NCI-H1105 (cell line): ENCODE measurements at regions not wholly inside any gene's neighbourhood (a gene's known extent, or its start where the extent isn't known, plus 50 kb on each side); places are given as distances from the start of the nearest gene placed in this dataset.
"Not testable (repeated sequence)": the region's sequence is repeated elsewhere in the genome, so short reads cannot be mapped to it uniquely, and the experiment has no call there.

ENCODE experiments used
- DNase-seq: peaks from one replicate; lab custom pipeline; 2025; lab: John Stamatoyannopoulos, UW

DNA sequence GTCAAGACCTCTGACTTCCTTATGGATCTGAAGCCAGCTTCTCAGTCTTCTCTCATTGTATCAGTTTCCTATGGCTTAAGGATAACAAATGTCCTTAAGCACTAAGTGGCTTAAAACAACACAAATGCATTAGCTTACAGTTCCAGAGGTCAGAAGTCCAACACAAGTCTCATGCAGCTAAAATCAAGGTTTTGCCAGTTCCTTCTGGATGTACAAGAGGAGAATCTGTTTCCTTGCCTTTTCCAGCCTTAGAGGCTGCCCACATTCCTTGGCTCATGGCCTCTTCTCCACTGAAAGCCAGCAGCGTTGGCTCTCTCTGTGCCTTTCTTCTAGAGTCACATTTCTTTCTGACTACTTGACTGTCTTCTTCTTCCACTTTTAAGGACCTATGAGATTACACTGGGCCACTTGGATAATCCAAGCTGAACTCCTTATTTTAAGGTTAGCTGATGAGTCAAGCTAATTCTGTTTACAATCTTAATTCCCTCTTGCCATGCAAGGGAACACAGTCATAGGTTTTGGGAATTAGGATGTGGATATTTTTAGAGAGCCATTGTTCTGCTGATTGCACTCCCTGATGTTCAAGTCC, 179.0 kb downstream of the BCAS1 start:
- no peak for DNase-seq

DNA sequence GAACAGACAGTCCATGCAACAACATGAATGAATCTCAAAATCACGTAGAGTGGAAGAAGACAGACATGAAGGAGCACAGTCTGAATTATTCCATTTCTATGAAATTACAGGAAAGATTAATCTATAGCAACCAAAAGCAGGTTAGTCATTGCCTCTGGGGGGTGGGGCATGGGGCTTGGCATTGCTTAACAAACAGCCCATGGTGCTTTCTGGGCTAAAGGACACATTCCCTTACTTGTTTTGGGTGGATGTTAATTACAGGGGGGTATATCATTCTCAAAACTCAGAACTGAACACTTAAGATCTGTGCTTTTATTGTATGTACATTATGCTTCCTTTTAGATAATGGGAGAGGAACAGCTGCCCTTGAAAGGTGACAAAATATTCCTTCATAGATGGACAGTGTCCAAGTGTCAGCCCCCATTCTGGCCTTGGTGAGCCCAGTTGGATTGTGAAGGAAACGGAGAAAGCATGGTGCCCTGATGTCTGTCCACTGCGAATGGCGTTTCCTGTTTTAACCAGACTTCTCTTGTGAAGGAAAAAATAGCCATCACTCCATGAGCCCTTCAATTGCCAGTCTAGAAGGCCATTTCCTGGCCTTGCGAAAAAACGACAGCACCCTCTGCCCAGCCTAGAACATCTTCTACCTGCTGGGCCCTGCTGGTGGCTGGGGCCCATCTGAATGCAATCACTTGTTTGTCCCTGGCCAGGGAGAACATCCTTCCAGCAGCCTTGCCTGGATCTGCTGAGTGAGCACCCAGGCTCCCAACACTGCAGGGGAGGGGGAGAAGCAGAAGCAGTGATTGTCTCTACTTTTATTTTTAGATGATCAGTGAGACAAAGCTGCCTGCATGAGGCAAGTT, 179.7 kb downstream of the BCAS1 start:
- no peak for DNase-seq

DNA sequence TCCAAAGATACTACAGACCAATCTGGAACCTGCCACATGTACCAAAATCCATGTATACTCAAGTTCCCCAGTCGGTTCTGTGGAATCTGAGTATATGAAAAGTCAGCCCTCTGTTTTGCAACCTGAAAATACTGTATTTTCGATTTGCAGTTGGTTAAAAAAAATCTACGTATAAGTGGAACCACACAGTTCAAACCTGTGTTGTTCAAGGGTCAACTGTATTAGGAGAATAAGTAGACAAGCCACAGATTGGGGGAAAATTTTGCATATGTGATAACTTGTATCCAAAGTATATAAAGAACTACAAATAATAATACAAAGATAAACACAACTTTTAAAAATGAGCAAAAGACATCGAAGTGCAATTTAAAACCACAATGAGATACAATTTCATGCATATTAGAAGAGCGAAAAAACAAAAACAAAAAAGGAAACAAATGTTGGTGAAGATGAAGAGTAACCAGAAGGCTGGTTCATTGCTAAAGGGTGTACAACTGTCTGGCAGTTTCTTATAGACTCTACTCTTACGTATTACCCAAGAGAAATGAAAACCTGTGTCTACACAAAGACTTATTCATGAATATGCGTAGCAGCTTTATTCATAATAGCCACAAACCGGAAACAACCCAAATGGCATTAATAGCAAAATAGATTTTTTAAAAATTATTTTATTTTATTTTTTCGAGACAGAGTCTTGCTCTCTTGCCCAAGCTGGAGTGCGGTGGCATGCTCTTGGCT, 180.8 kb downstream of the BCAS1 start:
- DNase-seq: no peak

DNA sequence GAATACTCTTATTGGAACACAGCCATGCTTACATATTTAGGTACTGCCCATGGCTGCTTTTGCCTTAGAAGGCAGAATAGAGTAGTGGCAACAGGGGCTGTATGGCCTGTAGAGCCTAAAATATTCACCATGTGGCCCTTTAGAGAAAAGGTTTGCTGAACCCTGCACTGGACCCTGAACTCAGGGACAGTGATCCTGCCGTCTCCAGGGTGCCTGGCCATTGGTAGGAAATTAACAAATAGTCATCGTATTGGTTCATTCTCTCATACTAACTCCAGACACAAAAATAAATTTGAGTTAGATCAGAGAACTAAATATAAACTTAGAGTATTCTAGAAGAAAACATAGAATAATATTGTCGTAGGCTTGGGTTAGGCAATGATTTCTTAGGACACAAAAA, 181.4 kb downstream of the BCAS1 start:
- DNase-seq: no peak

DNA sequence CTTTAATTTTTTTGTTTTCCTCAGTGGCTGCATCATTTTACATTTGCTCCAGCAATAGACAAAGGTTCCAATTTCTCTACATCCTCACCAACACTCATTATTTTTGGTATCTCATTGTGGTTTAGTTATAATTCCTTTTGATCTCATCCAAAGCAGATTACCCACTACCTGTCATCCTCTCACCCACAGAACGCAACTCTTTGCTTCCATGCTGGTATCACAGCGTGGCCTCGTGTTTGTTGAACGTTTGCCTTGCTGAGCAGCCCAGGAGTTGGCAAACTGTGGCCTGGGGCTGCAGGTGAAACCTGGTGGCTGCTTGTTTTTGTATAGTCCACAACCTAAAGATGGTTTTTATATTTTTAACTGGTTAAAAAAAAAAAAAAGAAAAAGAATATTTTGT, 181.9 kb downstream of the BCAS1 start:
- no peak for DNase-seq

DNA sequence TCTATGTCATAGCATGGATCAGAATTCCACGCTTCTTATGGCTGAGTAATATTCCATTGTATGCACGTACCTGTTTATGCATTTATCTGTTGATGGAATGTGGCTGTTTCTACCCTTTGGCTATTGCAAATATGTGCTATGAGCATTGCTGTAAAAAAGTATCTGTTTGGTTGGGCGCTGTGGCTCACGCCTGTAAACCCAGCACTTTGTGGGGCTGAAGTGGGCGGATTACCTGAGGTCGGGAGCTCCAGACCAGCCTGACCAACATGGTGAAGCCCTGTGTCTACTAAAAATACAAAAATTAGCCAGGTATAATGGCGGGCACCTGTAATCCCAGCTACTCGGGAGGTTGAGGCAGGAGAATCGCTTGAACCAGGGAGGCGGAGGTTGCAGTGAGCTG, 182.4 kb downstream of the BCAS1 start:
- no peak for DNase-seq

DNA sequence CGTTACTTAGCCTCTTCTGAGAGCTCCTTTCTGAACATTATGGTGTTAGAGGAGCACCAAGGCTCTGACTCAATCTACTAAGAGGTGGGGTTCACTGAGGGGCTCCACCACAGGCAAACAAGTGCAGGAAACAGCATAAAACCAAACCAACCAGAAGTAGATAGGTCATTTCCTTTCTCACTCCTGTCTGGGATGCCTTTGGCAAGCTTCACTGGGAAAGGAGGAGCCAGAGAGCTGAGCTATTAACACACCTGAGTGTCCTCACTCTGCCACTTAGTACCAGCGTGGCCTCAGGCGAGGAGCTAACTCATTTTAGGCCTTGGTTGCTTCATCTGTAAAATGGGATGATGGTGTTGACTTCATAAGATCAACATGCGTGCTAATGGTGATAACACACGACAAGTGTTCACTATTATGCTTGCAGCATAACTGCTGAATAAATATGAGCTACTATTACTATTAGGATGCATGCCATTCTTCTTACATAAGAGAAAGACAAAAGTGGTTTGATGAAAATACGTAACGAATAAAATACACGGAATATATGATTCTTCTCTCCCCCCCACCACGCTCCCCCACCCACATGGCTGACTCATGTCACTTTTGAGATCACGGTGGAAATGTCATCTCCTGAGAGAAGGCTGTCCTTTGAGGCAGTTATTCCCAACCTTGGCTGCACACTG, 185.4 kb downstream of the BCAS1 start:
- no peak for DNase-seq

DNA sequence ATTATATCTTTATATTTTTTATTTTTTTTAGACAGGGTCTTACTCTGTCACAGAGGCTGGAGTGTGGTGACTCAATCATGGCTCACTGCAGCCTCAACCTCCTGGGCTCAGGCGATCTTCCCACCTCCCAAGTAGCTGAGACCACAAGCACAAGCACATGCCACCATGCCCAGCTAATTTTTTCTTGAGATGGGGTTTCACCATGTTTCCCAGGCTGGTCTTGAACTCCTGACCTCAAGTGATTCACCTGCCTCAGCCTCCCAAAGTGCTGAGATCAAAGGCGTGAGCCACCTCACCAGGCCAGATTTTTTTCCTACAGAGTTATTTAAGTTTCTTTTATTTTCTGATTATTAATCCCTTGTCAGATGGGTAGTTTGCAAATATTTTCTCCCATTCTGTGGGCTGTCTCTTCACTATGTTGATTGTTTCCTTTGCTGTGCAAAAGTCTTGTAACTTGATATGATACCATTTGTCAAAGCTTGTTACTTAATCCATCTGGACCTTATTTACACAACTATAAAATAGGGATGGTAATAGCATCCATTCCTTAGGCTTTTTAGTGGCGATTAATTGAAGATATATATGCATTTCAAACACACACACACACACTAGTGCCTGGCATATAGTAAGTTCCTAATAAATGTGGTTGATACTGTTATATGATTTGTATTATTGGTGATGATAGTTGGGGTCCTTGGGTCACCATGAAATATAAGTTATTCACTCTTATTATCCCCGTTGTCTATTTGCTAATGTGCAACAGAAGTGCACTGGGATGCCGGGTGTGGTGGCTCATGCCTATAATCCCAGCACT, 187.1 kb downstream of the BCAS1 start:
- no peak for DNase-seq

DNA sequence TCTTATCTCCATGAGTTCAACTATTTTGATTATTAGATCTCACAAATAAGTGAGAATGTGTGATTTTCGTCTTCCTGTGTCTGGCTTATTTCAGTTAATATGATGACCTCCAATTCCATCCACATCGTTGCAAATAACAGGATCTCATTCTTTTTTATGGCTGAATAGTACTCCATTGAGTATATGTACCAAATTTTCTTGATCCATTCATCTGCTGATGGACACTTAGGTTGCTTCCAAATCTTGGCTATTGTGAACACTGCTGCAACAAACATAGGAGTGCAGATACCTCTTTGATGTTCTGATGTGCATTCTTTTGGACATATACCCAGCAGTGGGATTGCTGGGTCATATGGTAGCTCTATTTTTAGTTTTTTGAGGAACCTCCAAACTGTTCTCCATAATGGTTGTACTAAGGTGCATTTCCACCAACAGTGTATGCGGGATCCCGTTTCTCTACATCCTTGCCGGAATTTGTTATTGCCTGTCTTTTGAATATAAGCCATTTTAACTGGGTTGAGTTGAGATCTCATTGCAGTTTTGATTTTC, 187.9 kb downstream of the BCAS1 start:
- not testable (repeated sequence) for DNase-seq

DNA sequence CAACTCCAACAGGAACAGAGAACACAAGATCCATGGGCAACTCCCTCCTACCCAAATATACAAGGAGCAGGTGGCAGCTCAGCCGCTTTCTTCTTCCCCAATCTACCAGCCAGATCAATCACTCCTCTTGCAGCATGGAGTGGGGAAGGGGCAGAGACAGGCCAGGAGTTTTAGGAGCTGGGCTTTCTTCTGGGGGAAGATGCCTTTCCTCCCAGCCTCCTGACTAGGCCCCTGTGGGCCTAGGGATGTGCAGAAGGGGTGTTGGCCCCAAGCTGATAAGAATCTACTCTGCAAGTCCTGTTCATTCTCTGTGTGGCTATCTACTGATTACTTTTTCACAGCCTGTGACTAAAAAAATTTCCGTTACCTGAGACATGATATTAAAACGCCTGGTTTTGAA, 189.0 kb downstream of the BCAS1 start:
- DNase-seq: no peak

DNA sequence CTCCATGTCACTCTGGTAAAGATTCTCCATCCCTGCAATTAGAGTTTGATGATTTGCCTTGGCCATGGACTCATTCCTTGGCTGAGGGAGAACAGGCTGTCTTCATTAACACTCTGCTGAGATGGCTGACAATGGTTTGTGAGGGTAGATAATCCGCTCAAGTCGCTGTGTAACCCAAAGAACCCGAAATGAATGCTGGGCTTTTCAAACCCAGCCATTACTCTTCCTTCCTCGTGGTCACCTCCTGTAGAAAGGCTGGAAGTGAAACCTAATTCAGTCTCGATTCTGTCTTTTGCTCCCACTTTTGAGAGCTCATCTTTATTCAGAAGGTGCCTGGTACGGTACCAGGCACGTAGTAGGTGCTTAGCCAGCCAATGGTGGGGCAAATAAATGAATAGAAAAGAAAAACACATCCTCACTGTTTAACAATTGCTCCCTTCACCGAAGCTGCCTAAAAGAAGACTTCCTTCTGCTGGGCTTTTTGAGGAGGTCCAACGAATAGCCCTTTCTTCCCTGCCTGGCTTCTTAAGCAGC, 190.2 kb downstream of the BCAS1 start:
- DNase-seq: no peak

DNA sequence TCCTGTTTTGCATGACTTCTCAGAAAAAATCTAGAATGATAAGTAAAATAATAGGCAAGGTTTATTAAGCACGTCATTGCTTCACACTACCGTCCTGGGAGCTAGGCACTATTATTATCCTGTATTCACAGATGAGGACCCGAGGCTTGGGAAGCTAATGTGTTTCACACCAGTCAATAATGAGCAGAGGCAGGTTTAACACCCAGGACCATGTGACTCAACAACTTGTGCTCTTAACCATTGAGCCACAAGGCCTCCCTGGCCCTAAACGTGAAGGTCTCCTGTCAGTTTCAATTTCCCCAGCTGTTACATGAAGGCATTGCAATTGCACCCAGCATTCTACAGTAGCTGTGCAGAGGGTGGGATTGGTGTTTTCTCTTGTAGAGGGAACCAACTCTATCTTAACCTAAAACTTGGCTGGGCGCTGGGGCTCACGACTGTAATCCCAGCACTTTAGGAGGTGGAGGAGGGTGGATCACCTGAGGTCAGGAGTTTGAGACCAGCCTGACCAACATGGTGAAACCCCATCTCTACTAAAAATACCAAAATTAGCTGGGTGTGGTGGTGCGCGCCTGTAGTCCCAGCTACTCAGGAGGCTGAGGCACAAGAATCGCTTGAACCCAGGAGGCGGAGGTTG, 191.2 kb downstream of the BCAS1 start:
- no peak for DNase-seq

DNA sequence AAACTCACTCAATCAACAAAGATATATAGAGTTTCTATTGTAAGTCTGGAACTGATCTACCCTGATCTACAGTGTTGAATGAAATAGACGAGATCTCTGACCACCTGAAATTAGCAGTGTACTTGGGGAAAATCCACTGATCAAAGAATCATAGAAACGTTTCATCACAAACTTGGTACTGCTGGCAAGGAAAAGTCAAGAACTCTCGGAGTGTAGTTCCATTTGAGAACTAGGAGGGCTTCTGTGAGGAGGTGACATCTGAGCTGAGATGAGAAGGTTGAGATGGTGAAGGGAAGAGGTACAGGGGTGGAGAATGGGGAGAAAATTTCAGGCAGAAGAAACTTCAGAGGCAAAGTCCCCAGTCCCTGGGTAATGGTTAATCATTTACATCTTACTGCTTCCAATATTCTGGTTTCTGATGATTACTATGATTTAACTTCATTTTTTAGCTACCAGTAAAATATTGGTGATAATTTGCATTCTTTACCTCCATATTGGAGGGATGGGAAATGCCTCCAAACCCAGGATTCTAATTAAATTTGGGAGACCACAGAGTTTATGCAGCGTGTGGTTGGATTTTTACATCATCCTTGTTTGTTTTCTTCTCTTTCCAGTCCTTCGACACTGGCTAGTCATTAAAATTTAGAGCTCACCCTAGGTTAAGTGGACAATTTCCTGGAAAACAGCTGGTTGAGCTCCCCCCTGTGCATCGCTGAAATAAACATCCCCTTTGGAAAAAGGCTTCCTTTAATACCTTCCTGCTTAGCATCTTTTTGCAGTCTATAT, 191.9 kb downstream of the BCAS1 start:
- no peak for DNase-seq

DNA sequence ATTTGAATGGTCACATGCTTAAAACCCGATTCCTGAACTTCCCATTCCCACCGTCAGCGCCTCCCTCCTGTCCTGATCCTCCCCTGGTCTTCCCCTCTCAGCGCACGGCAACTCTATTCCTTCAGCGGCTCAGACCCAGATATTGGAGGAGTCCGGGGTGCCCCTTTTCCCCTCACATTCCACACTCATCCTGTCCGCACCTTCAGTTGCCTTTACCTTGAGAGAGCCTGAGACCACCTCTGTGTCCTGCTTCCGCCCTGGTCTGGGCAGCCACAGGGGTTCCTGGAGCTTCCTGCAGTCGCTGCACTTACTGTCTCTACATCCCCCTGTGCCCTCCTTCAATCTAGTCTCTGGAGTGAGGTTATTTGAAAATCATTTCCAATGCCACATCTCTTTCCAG, 193.4 kb downstream of the BCAS1 start:
- no peak for DNase-seq

DNA sequence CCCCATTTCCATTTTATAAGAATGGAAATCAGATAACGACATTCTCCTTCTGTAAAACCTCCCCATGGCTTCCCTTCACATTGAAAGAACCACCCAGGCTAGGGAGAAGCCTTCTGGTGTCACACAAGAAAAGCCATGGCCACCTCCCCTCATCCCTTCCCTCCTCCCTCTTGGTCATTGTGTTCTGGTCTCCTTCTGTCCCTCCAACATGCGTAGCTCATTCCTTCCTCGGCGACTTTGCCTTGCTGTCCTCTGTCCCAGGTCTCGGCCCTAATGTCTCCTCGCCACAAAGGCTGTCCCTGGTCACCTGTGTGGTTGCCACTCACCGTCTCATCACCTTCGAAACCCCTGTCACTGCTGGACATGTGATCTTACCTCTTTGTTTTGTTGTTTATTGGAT, 193.9 kb downstream of the BCAS1 start:
- no peak for DNase-seq

DNA sequence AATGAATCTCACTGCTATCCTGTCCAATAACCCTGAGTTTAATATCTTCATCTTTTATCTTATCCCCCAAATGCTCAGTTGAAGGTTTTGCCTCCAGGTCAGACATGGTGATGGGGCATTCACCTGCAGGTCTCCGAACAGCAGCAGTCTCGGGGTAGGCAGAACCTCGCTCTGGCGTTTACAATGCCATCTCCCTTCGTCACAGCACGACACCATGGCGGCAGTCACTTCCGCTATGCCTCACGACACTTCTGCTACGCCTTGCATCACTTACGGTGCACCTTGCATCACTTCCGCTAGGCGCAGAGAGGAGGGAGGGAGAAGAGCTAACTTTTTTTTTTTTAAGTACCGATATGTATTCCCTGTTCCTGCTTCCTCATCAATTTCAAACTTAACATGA, 194.9 kb downstream of the BCAS1 start:
- DNase-seq: no peak

DNA sequence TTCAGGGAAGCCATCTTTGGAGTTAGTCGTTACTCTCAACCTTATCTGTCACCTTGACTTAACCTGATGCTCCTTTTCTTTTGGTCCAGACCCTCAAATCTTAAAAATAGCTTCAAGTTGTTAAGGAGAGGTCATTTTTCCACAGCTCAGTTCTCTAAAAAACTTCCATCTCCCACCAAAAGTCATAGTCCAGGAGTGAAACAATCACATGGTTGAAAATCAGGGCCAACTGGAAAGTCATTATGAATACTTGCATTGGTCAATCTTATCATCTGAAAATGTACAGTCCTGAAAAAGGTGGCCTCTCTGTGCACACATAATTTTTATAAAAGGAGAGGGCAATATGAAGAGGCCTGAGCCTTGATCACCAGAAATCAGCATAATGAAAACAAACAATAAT, 195.7 kb downstream of the BCAS1 start:
- no peak for DNase-seq

DNA sequence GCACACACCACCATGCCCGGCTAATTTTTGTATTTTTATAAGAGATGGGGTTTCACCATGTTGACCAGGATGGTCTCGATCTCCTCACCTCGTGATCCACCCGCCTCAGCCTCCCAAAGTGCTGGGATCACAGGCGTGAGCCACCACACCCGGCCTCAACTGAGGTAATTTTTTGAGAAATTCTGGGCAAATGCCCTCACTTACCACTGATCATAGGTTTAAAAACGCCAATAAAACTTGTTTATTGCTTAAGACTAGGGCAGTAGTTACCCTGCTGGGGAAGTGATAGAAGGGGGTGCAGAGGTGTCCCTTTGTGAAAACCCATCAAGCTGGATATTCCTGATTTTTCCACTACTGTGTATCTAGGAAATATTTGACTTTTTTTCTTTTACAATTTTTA, 196.3 kb downstream of the BCAS1 start:
- no peak for DNase-seq

DNA sequence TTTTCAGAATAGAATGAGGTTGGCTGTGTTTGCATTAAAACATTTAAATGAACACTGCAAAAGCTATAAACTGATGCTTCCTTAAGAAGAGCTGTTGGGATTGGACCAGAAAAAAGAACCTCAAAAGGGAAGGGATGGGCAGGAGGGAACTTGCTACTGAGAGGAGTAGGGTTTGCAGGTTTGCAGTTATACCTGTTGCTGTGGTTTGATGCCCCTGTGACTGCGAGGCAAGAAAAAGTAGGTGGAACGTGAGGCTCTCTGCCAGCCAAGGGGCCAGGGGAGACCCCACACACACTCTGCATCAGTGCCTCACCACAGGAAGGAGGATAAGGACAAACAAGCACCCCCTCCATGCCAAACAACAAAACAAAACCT, 197.2 kb downstream of the BCAS1 start:
- no peak for DNase-seq
